NCI-H1930 (cell line): ENCODE measurements at regions not wholly inside any gene's neighbourhood (a gene's known extent, or its start where the extent isn't known, plus 50 kb on each side); places are given as distances from the start of the nearest gene placed in this dataset.
"Not testable (repeated sequence)": the region's sequence is repeated elsewhere in the genome, so short reads cannot be mapped to it uniquely, and the experiment has no call there.

Experiments used
- DNase-seq, 2 experiments: peaks; one replicate each; lab custom pipeline; 2025; lab: John Stamatoyannopoulos, UW

DNA sequence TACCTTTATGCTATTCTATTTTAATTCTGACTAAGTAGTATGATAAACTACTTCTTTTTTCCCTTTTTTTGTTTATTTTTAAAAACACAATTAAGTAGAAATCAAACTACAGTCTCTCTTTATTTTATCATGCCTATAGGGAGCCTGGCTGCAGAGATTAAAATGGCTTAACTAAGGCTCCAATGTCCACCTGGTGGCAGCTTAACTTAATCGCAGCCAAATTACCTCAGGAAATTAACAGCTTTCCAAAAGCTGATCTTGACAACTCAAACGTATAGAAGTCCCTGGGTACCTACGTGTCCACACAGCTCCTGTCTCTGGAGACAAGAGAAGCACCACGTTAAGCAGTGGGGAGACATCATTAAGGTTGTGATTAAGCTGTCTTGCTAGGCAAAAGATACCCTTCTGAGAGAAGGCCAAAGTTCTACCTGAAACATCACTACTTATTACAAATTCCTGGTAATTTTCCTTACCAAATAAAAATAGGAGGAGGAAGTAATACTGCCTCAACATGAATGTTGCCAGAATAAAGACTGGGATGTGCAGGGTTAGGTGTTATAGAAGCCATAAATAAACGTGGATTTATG is 63.2 kb upstream of the SNX19 start:
- peak; percentile 3 to 5 for DNase-seq

GRCh38 chr11:130980071-130980862 is 64.0 kb upstream of the SNX19 start:
- no peak for DNase-seq

DNA sequence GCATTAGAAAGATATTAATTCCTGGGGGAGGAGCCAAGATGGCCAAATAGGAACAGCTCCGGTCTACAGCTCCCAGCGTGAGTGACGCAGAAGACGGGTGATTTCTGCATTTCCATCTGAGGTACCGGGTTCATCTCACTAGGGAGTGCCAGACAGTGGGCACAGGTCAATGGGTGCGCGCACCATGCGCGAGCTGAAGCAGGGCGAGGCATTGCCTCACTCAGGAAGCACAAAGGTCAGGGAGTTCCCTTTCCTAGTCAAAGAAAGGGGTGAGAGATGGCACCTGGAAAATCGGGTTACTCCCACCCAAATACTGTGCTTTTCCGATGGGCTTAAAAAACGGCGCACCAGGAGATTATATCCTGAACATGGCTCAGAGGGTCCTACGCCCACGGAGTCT is 68.0 kb upstream of the SNX19 start:
- not testable (repeated sequence) for DNase-seq

DNA sequence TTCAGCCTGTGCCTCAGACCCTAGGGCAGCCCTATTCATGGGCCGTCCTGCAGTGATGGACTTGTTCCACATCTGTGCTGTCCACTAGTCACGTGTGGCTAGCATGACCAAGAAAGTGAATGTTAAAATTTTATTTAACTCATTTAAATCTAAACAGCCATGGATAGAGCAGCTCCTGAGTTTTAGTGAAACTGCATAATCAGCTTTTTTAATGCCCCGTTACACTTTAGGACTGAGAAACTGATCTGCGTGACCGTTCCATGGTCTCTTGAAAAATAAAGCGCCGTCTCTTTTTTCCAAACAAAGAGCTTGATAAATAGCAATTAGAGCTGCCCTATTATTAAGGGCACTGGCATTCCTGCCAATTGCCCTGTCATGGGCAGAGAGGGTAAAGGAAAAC is 76.5 kb upstream of the SNX19 start:
- DNase-seq = no peak

GRCh38 chr11:130994043-130994442 is 77.8 kb upstream of the SNX19 start:
- no peak for DNase-seq

DNA sequence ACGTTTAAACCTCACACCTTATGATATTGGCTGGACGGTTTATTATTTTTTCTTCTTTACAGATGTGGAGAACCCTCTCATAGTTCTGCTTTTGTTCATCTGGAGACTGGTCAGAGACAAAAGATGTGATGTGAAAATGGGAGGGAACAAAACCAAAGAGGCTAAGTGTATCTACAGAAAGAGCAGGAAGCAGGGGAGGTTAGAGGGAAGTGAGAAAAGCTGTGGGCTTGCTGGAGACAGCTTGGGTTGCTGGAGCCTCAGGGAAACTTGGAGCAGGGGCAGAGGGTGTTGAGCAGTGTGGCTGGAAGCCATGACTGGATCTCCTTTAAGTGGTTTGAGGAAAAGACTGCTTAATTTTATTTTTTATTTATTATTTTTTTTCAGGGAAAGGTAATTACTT is 79.0 kb upstream of the SNX19 start:
- no peak for DNase-seq

DNA sequence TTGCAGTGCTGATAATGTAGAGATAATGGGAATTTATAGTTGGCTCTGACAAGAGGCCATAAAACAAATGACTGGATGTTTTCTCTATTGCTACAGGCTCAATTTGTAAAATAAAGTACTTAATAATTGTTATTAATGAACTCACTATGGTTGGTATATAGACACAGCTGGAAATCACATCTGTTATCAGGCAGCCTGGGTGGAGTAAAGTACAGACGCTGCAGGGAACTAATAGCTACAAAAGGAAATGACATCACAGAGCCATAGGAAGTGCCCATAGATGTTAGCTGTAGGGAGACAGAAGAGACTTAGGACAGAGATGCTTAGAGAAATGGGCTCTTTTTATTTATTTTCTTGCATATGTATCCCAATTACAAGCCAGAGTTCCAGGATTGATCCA is 81.0 kb upstream of the SNX19 start:
- DNase-seq = no peak

- DNase-seq = no peak
These were observed 82.8 kb upstream of the SNX19 start for GRCh38 chr11:130999086-130999485.

- no peak for DNase-seq
These were observed 83.9 kb upstream of the SNX19 start for GRCh38 chr11:130999992-131000770.

DNA sequence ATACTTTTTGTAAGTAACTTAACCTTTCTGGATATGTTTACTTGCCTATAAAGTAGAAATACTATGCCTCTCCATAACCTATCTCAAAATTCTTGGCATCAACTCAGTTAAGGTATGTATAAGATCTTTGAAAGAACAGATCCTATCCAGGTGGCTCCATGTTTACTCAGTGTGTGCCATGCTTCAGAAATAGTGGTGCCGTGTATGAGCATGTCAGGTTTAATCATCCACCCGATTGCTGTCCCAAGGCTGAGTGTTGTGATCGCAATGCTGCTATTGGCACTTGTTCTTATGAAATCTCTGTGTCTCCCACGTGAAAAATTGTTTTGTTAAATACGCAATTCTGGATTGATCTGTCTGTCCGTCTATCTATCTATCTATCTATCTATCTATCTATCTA is 85.9 kb upstream of the SNX19 start:
- DNase-seq = no peak

GRCh38 chr11:131005829-131006228 is 89.5 kb upstream of the SNX19 start:
- no peak for DNase-seq

DNA sequence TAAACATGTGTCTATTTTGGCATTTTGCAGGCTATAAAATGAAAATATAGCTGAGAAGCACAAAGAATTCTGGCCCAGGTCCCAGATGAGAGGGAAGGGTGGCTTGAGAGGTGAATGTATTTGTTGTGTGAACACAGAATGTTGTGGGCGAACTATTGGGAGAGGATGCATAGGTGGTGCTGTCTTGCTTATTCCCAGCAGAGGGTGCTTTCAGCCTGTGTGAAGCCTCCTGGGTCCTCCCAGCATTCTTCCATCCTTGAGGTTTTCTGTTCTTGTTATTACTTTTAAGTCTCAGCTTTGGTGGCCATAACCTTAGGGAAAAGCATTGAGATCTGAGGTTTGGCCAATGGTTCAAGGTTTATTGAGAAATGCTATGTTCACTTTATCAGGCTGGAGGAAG is 108.7 kb upstream of the SNX19 start:
- DNase-seq = no peak

DNA sequence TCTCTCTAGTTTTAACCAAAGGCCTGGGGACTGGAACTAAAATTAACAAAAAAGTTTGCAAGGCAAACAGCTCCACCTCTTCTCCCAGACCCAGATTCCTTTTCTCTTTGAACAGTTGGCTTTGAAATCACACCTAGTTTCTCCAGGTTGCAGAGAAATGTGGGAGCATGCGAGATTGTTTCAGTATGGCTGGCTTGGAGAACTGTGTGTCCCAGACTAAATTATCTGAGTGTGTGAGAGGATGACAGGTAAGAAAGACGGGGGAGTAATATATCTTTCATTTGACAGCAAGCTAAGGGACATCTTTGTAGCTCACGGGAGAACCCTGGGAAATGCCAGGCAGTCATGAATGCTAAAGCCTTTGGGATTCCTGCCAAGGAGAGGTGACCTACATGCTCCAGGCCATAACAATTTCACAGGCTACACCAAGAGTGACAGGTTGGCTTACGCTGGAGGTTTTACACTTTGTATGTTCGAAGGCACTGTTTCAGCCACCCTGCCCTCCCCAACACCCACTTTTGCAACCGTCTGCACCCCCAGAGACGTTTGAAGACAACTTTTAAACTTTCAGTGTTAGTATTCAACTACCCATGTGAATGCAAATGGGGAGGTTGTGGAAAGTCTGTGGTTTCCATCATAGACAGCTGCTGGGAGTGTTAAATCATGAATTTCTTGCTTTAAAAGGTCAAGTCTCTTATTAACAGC is 109.3 kb upstream of the SNX19 start:
- no peak for DNase-seq

- no peak for DNase-seq
These were observed 111.2 kb upstream of the SNX19 start for GRCh38 chr11:131027491-131027890.

DNA sequence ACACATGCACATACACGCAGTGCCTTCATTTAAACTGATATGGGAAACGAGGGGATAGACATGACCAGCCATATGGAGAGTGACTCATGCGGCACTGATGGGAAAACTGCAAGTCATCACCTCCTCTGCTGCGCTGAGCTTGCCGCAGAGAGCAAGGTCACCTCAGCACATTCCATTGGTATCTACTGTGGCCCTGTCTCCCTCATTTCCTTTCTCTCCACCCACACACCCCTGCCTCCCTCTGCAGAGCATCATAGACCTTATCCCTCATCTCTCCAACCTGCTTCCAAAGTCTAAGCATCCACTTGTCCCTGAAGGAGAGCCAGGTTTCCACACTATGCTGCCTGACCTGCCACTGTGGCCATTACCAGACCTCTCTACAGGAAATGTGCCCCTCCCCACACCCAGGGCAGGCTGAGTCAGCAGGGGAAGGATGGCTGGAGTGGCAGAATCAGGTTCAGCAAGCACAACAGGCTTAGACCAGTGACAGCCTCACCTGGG is 116.9 kb upstream of the SNX19 start:
- DNase-seq = no peak

DNA sequence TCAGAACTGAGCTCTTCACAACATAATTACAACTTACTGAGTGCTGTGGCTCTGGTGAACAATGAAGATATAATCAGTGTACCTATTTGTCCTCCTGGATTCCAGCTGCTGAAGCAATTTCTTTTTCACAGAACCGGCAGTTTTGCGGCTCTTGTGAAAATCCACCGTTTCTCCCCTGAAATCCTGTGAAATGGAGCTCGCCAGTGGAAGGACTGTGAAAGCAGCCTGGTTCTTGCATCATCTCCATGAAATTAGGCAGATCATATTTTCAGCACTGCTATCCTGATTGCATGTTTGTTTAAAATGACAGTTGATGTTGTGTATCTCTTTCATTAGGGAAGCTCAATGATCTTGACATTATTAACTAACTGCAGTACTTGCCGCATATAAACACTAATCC is 120.2 kb upstream of the SNX19 start:
- DNase-seq = no peak

GRCh38 chr11:131037873-131038272 is 121.6 kb upstream of the SNX19 start:
- no peak for DNase-seq

DNA sequence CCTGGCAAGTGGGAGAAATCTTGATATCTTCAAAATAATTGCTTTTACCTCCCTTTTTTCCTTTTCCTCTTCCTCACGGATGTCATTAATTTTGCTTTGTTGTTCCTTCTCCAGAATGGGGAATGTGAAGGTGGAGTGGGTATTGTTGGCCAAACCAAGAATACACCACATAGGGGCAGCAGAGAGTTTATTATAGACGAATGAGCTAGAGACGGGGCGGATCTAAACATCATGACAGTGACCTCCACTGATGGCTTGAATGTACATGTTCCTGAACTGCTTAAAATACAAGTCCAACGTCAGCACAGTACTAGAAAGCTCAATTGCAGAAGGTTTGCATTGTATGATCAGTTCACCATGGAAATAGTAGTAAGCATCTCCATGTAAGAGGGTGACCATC is 122.3 kb upstream of the SNX19 start:
- DNase-seq = peak; percentile 12 to 24

- DNase-seq = no peak
These were observed 125.2 kb upstream of the SNX19 start for GRCh38 chr11:131041331-131042040.

- DNase-seq = no peak
These were observed 125.7 kb upstream of the SNX19 start for GRCh38 chr11:131042041-131042390.

GRCh38 chr11:131043251-131043650 is 127.0 kb upstream of the SNX19 start:
- no peak for DNase-seq

DNA sequence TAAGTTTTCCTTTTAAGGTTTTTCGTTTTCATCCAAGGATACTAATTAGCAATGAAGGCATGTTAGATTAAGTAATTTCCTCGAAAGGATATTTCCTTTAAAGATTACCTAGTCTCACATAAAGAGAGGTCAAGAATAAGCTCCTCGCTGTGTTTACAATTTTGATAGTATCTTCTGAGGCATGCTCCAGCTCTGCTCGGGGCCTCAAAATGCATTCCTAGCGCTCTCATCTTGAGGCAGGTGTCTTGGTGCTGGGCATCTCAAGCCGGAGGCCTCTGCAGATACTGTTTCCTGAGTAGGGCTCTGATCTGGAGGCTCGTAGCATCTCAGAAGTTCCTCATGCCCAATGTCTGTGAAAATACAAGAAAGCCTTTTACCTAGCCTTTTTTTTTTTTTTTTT is 128.6 kb upstream of the SNX19 start:
- DNase-seq = no peak
